NCI-H2081 treated with DMSO at 0.1 percent for 48 hours (cell line): ENCODE measurements at regions not wholly inside any gene's neighbourhood (a gene's known extent, or its start where the extent isn't known, plus 50 kb on each side); places are given as distances from the start of the nearest gene placed in this dataset.

Source experiments
- DNase-seq: peaks from one replicate; lab custom pipeline; 2025; lab: John Stamatoyannopoulos, UW

DNA sequence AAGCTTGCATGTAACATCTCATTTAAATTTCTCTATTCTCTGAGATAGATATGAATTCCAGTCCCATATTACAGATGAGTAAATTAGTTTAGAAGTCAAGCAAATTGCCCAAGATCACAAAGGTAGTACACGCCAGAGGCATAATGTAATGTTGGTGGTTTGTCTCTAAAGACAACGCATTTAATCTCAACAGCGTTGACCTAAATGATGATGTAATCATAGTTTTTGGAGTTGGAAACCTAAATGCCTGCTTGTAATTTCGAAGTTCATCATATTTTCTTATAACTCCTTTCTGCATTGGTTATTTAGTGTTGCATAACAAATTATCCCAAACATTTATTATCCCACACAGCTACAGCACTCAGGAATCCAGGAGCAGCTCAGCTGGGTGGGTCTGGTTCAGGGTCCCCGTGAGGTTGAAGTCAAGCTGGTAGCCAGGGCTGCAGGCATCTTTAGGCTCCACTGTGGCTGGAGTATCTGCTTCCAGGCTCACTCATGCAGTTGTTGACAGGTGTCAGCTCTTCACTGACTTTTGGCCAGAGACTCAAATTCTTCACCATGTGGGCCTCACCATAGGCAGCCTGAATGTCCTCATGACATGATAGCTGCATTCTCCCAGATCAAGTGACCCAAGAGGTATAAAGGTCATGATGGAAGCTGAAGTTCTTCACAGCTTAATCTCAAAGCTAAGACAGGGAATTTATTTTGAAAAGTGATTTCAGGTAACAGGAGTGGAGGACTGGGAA lies 122.0 kb upstream of the SPTLC3 start:
- no peak for DNase-seq

DNA sequence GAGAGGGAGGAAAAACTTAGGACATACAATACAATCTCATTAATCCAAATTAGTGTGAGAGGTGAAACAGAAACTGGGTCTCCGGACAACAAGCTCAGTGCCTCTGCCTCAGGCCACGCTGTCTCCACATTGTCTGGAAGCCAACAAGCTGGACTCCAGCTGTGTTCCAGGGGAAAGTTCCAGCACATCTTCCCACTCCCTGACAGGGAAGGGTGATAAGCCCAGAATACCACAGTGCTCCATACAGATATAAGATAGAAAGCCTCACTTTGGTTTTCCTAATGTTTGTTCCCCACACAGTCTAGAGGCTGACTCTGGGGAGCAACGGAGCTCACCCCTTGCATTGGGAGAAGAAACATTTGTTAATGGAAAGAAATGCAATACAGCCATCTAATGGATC lies 117.1 kb upstream of the SPTLC3 start:
- no peak for DNase-seq

DNA sequence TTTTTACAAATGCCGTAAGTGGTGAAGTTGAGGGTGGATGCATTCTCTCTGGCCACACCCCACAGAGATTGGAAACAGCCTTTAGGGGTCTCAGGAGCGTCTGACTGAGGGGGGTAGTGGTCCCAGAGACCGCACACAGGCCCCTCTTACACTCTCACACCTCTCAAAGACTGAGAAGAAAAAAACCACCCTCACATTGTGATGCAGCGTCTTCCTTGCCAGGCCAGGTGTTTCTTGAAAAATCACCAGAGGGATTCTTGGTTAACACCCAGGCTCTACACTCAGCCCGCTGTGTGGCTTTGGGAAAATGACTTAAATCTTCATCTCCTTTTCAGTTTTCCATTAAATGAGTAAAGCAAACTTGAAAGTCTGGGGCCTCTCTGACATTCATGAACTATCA lies 115.8 kb upstream of the SPTLC3 start:
- DNase-seq, result no peak

DNA sequence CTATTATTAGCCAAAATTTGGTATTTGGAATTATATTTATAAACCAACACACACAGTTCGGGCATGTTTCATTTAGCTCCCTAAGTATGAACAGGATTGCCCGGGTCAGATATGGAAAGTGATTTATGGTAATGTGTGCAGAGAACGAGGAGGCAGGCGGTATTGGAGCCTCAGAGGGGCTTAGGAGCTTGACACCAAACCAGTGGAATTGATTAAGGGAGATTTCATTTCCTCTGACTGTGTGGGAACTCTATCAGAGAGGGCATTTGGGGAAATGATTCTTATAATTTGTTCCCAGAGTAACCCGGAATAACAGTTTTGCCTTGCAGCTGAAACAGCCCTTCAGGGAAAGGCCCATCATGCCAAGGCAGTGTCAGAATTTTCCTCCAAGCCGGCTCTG lies 115.1 kb upstream of the SPTLC3 start:
- no peak for DNase-seq

DNA sequence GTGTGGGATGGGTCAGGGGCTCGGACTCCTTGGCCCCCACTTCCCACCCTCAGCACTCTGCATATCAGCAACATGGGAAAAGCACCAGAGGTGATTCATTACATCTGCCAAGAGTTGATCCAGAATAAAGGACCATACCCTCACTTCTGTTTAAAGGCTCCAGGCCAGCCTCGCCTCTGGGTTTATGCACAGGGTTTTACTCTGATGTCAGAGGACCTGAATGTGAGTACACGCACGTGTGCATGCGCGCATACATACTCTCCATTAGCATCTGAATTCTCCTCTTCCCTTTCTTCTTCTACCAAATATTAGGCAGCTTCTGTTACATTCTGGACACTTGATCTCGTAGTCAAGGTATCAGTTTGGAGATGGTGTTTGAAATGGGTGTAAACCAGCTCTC lies 114.7 kb upstream of the SPTLC3 start:
- no peak for DNase-seq

DNA sequence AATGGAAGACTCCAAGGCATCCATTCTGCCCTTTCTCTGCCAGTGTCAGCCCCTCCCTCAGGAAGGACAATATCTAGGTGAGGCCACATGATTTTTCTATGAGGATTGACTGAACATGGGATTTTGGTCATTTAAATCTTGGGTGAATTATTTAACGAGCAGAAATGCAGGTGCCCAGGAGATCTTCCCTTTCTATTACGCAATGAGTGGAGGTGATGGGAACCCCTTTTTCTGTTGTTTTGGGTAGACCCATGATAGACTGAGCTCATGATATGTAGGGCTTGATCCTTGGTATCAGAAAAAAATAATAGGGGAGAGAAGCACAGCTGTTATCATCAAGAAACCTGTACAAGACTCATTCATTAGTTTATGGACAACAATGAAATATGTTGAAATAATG lies 112.6 kb upstream of the SPTLC3 start:
- no peak for DNase-seq

DNA sequence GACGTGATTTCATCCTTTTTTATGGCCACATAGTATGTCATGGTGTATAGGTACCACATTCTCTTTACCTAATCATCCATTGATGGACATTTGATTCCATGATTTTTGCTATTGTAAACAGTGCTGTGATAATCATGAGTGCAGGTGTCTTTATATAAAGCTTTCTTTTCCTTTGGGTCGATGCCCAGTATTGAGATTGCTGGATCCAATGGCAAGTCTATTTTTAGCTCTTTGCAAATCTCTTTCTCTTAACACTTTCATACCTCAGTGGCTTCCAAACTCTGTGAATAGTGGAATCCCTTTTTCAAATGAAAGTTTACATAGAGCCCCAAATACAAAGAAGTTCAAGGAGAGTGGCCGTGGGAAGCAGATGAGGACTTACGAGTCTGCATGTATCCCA lies 105.8 kb upstream of the SPTLC3 start:
- DNase-seq, result no peak

DNA sequence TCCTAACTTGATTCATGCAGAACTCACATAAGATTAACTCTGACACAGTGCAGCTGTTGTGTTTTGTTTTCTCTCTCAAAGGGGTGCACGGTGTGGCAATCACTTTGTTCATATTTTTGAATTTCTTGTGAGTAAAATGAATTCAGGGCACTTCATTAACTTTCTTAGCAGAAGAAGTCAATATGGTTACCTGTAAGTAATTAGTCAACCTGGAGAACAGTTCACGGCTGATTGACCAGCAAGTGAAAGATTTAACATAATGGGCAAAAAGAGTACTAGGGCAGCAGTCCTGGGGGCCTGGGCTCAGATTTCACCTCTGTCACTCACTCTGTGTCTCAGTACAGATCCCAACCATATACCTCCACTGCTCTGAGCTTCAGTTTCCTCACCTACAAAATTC lies 102.4 kb upstream of the SPTLC3 start:
- no peak for DNase-seq

DNA sequence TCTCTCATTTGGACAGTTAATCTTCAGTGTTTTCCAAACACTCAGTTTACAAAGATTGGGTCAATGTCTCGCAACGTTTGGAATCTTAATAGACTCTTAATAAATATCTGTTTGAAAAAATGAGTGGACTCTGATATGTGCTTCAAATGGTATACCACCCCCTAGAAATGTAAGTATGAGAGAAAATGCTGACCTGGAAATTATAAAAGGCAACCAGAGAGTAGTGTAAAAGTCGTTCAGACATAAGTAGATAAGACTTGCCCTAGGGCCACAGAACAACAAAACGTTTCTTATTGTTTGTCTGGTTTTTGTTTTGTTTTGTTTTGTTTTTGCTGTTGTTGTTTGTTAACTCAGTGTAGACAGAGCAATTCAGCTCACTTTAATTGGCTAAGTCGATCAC lies 97.4 kb upstream of the SPTLC3 start:
- no peak for DNase-seq

DNA sequence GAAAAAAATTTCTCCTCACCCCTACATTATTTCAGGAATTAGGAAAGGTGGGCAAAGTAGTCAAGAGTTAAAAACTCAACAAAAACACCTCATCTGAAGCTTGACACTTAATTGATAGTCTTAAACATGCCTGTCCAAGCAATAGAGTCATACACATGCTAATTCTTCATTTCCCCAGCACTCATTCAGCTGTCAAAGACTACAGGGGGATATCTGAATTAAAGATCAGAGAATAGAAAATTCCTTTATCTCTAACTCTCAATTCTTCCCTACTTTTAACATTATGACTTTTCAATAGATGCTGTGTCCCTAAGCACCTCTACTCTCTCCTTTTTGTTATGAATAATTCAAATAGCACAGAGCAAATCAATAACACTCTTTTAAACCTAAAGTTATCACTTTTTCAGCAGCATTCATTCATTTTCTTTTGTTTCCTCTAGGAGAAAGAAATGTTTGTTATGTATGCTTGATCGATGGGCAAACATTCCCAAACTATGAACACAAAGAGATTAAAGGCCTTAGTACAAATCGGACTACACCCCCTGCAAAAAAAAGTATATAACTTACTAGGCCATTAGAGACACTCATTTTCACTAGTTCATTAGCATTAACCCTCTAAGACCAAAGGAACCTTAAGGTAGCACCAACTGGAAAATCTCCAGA lies 94.9 kb upstream of the SPTLC3 start:
- DNase-seq, result no peak

DNA sequence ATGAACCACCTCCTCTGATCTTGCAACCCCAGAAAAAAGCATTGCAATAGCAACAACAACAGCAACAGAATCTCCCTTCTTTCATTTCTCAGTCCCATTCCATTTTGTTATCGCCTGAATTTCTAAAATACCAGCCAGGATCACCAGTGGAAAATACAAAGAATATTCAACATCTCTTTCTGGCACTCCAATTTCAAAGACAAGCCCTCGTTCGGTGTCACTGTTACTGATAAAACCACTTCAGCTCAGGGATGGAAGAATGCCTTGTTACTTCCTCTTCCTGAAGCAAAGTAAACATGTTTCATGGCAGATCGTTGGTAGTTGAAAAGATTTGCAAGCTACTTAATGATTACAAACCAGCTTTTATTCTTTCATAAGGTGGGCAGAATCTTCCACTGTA lies 94.0 kb upstream of the SPTLC3 start:
- DNase-seq, result no peak

DNA sequence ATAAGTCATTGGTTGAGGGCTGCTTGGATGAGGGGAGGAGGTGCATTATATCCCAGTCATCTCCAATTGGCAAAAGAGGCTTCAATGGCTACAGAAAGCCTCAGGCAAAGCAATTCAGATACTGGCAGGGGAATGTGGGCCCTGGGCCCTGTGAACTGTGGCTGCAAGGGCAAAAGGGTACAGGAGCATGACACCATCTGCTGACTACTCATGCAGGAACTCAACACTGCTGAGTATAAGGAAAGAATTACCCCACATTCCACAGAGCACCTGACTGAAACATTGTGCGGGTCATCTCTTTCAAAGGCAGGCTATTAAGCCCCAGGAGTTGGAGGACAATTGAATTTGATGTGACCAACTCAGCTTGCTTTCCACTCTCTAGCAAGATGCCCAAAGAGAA lies 92.1 kb upstream of the SPTLC3 start:
- DNase-seq, result no peak

DNA sequence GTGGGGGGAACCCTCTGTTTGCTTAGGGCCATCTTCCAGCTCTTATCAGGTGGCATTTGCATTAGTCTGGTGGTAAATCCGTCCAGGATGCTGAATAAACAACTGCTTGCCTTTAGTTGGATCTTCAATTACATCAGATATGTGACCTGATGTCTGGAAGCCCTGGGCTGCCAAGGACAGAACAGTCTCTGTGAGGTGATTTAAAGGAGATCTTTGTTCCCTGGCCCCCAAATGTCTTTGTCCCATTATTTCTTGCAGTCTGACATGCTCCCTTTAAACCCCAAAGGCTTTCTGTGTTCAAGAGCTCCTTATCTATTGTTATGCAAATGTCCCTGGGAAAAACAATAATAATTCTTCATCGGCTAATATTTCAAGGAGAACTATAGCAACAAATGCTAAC lies 84.6 kb upstream of the SPTLC3 start:
- no peak for DNase-seq

DNA sequence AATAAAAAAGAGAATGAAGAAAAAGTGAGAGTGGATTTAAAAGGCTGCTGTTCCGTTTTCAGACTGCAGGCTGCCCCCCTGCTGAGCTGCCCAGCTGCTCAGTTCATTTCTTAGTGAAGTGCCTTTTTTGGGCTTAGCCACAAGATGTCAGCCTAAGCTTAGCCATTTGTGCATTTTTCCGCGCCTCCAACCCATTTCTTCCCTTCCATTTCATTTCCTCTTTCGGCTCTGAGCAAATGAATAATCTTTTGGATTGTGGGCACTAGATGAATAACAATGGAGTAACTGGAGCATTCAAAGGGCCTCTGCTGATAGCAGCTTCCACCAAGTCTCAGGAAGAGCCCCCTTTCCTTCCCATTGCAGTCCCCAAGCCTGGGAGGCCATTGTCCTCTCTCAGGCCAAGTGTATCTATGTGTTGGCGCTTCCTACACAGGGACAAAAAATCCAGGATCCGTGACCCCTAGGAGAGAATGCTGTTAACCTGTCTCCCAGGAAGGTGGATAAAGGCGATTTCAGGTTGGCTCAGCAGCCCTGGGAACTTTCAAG lies 83.5 kb upstream of the SPTLC3 start:
- peak; percentile 25 for DNase-seq

DNA sequence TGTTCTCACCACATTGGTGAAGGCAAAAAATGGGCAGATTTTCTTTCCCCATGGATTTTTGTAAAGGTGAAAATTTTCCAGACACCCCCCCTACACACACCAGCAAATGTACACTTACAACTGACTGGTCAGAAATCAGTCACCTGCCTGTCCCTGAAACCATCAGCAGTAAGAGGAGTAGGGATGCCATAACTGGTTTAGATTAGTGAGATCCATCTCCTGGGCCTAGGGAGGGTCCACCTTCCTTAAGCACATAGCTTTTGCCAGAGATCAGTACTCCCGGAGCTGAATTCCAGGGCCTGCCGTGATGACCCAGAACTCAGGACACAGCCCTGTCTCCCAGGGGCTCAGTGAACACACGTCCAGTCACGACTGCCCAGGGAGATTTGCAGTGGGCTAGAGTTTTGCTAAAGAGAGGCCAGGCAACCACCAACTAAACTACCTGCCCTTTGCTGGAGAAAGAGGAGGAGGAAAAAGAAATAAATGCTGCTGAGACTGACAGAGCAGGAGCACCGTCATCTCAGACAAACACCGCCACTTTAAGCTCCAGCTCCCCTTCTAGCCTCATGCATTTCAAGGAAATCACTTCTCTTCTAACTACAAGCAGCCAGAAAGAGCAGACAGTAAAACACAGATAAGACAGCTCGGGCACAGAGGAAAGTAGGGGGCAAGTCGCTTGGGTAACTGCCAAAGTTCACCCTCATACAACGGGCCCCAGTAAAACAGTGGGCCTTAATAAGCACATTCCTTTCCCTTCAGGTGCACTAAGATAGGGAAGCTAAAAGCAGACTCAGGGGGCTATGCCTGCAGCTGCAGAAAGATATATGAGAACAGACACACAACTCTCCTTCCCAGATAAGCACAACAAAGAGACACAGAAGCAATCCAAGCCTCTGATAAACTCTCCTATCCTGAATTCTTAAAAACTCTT lies 82.6 kb upstream of the SPTLC3 start:
- no peak for DNase-seq

DNA sequence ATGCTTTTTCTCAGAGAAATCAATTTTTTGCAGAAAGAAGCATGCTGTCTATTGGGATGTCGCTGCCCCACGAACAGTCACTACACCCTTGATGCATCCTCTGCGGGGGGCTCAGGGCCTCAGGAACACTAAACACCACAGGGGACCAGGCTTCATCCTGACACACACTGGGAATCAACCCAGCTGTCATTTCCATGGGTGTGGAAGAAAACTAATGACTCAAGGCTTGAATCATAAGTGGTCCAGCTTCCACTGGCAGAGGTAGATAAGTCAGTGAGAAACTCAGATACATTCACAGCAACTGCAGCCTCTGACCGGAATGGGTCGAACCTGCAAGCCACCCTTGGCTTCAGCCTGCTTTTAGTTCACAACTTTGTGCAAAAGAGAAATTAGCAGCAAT lies 81.3 kb upstream of the SPTLC3 start:
- no peak for DNase-seq

DNA sequence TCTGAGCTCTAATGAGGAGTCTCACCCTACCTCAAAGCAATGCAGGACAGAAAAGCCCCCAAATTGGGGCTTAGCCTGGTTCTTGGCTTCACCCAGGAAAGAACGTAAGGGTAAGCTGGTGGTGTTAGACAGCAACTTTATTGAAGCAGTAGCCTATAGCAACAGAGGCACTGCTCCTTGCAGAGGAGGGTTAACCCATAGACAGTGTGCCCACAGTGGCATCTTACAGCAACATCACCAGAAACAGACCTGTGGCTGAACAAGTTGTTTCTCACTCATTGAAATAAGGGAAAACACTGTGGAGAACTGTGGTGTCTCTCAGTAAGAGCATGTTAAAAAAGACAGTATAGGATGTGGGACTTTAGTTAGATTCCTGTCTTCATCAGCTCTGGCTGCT lies 80.4 kb upstream of the SPTLC3 start:
- DNase-seq, result no peak

DNA sequence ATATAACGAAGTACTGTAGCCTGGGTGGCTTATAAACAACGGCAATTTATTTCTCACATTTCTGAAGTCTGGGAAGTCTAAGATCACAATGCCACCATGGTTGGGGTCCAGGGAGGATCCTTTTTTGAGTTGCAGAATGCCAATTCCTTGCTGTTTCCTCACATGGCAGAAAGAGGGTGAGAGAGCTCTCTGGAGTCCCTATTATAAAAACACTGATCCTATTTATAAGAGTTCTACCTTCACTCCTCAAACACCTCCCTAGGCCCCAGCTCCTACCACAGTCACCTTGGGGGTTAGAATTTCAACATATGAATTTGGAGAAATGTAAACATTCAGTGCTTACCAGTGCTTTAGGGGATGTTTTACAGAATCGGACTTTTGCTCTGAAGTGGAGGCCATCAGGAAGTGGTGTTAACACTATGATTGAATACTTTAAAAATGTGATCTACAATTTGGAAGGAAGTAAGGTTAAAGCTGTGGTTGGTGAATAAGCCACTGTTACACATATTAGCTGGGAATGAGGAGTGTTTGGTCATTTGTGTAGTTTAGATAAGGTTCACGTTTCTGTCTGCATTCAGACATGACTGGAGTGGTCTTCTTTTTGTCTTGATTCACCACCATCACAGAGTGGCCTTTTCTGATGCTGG lies 79.9 kb upstream of the SPTLC3 start:
- no peak for DNase-seq

DNA sequence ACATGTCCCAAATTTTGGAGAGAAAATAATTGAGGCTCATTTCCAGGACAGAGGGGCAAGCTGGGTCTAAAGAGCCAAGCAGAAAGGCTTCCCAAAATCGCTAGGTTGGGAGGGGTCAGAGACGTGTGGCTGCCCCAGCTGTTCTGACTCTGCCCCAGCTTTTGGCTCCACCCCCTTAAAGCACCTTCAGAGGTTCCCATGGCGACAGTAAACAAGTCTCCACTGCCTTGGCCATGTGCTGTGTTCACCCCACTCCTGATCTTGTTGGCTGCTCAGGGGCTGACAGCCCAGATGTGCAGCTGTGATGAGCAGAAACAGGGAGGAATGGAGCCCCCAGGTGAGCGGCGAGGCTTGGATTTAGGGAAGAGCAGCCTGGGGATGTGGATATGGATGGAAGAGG lies 72.8 kb upstream of the SPTLC3 start:
- no peak for DNase-seq

DNA sequence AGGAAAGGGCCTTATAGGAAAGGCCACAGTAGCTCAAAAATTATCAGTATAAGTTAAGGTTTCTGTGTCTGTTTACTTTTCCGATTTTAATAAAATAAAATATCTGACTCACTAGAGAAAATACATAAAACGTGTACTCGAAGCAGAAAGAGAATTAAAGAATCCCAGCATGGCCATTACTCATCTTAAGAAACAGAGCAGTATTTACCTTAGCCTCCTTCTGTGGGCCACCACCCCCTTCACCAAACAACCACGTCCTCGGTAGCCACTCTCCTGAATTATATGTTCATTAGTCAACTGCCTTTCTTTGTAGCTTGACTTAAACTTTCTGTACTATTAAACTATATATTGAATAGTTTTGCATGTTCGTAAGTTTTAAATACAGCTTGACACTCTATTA lies 72.2 kb upstream of the SPTLC3 start:
- DNase-seq, result no peak

DNA sequence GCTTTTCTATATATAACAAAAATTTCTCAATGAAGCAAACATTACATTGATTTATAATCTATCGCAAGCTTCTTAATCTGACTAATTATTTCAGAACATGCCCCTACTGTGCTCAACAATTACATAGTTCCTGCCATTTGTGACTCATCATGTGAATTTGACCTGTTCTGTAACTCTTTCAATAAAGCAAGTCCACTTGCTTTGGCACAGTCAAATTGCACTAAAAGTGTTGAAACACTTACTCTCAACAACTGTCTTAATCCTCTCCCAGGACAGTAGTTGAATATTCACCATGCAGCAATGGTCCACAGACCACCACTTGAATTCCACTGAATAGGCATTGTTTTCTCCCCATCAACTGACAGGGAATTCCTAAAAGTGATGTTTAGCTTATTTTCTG lies 67.7 kb upstream of the SPTLC3 start:
- DNase-seq, result no peak

DNA sequence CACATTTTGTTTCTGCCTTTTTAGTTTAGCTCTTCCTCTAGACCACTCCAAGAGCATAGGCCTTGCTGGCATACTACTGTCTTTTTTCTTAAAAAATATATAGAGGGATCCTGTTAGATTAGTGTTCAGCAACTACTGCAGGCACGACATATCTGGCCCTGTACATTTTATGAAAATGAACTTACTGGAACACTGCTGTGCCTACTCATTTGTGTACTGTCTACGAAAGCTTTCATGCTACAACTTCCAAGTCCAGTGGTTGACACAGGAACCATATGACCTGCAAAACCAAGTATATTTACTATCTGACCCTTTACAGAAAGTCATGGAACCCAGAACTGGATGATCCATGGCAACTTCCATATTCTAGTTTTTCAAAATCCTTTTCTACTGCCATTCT lies 66.6 kb upstream of the SPTLC3 start:
- DNase-seq, result no peak
